ENCODE measurements at regions not wholly inside any gene's neighbourhood (a gene's known extent, or its start where the extent isn't known, plus 50 kb on each side); places are given as distances from the start of the nearest gene placed in this dataset.

GRCh38 chr1:163655565-163655964 lies 333.8 kb downstream of the NUF2 start:
- no peak for DNase-seq (ENCODE audit: low read depth in 2 of 3, low spot score in 2 of 3)

GRCh38 chr1:163656095-163656759 lies 334.5 kb downstream of the NUF2 start:
- no peak for DNase-seq (ENCODE audit: low read depth in 2 of 3, low spot score in 2 of 3)

GRCh38 chr1:163657719-163658118 lies 336.0 kb downstream of the NUF2 start:
- no peak for DNase-seq (ENCODE audit: low read depth in 2 of 3, low spot score in 2 of 3)

GRCh38 chr1:163661391-163661790 lies 339.6 kb downstream of the NUF2 start:
- DNase-seq (ENCODE audit: low read depth in 2 of 3, low spot score in 2 of 3), result no peak

GRCh38 chr1:163664671-163665335 lies 343.0 kb downstream of the NUF2 start:
- no peak for DNase-seq (ENCODE audit: low read depth in 2 of 3, low spot score in 2 of 3)

GRCh38 chr1:163668472-163668871 lies 346.7 kb downstream of the NUF2 start:
- DNase-seq (ENCODE audit: low read depth in 2 of 3, low spot score in 2 of 3), result no peak

- no peak for DNase-seq (ENCODE audit: low read depth in 2 of 3, low spot score in 2 of 3)
Measured at GRCh38 chr1:163670989-163671757, 349.4 kb downstream of the NUF2 start.

GRCh38 chr1:163672976-163673758 lies 351.4 kb downstream of the NUF2 start:
- no peak for DNase-seq (ENCODE audit: low read depth in 2 of 3, low spot score in 2 of 3)

GRCh38 chr1:163673759-163674151 lies 352.0 kb downstream of the NUF2 start:
- DNase-seq (ENCODE audit: low read depth in 2 of 3, low spot score in 2 of 3), result no peak

- DNase-seq (ENCODE audit: low read depth in 2 of 3, low spot score in 2 of 3), result no peak
Measured at GRCh38 chr1:163674236-163674635, 352.5 kb downstream of the NUF2 start.

GRCh38 chr1:163684785-163685184 lies 363.0 kb downstream of the NUF2 start:
- DNase-seq (ENCODE audit: low read depth in 2 of 3, low spot score in 2 of 3), result no peak

- no peak for DNase-seq (ENCODE audit: low read depth in 2 of 3, low spot score in 2 of 3)
Measured at GRCh38 chr1:163692266-163692665, 370.5 kb downstream of the NUF2 start.

- DNase-seq (ENCODE audit: low read depth in 2 of 3, low spot score in 2 of 3), result no peak
Measured at GRCh38 chr1:163697137-163697536, 375.4 kb downstream of the NUF2 start.

GRCh38 chr1:163701783-163702374 lies 380.1 kb downstream of the NUF2 start:
- no peak for DNase-seq (ENCODE audit: low read depth in 2 of 3, low spot score in 2 of 3)

- DNase-seq (ENCODE audit: low read depth in 2 of 3, low spot score in 2 of 3), result no peak
Measured at GRCh38 chr1:163703794-163704193, 382.0 kb downstream of the NUF2 start.

GRCh38 chr1:163706915-163707314 lies 385.2 kb downstream of the NUF2 start:
- no peak for DNase-seq (ENCODE audit: low read depth in 2 of 3, low spot score in 2 of 3)

GRCh38 chr1:163709636-163710035 lies 387.9 kb downstream of the NUF2 start:
- no peak for DNase-seq (ENCODE audit: low read depth in 2 of 3, low spot score in 2 of 3)

- DNase-seq (ENCODE audit: low read depth in 2 of 3, low spot score in 2 of 3), result no peak
Measured at GRCh38 chr1:163712321-163712720, 390.6 kb downstream of the NUF2 start.

GRCh38 chr1:163720294-163720693 lies 398.5 kb downstream of the NUF2 start:
- no peak for DNase-seq (ENCODE audit: low read depth in 2 of 3, low spot score in 2 of 3)

GRCh38 chr1:163725551-163725950 lies 403.8 kb downstream of the NUF2 start:
- DNase-seq (ENCODE audit: low read depth in 2 of 3, low spot score in 2 of 3), result no peak

GRCh38 chr1:163730411-163730821 lies 408.7 kb downstream of the NUF2 start:
- DNase-seq (ENCODE audit: low read depth in 2 of 3, low spot score in 2 of 3), result no peak
